ENCODE measurements at regions not wholly inside any gene's neighbourhood (a gene's known extent, or its start where the extent isn't known, plus 50 kb on each side); places are given as distances from the start of the nearest gene placed in this dataset.

GRCh38 chr6:4243237-4243636 is 107.9 kb upstream of the ECI2 start:
- Mint-ChIP-seq H3K9me3 (ENCODE audit: unreplicated experiment) (peaks cover 2% of the 10 kb centered on the region), H3K4me3 (ENCODE audit: unreplicated experiment) (no peak overlapping the region), H3K27me3 (ENCODE audit: unreplicated experiment) (peaks cover 19% of the 10 kb centered on the region), H3K27ac (ENCODE audit: unreplicated experiment) (no peak overlapping the region), H3K36me3 (ENCODE audit: unreplicated experiment) (no peaks in the 10 kb centered on the region), H3K4me1 (ENCODE audit: unreplicated experiment) (no peaks in the 10 kb centered on the region)
- no peak for TF ChIP-seq CTCF (IDR thresholded peaks at IDR 0.05)
- DNase-seq (ENCODE audit: extremely low spot score, unreplicated experiment) = no peak

- no peaks in the 10 kb centered on the region for H3K36me3 Mint-ChIP-seq (ENCODE audit: unreplicated experiment)
- H3K27me3 Mint-ChIP-seq (ENCODE audit: unreplicated experiment) = peaks cover 26% of the 10 kb centered on the region
- no peaks in the 10 kb centered on the region for H3K9me3 Mint-ChIP-seq (ENCODE audit: unreplicated experiment)
- no peak overlapping the region for H3K4me3 Mint-ChIP-seq (ENCODE audit: unreplicated experiment)
- TF ChIP-seq CTCF (IDR thresholded peaks at IDR 0.05) = no peak
- no peaks in the 10 kb centered on the region for H3K4me1 Mint-ChIP-seq (ENCODE audit: unreplicated experiment)
- DNase-seq (ENCODE audit: extremely low spot score, unreplicated experiment) = no peak
- H3K27ac Mint-ChIP-seq (ENCODE audit: unreplicated experiment) = no peak overlapping the region
These were observed 107.2 kb upstream of the ECI2 start for GRCh38 chr6:4242601-4243000.

- H3K36me3 Mint-ChIP-seq (ENCODE audit: unreplicated experiment) = no peaks in the 10 kb centered on the region
- no peak overlapping the region for H3K4me3 Mint-ChIP-seq (ENCODE audit: unreplicated experiment)
- no peaks in the 10 kb centered on the region for H3K4me1 Mint-ChIP-seq (ENCODE audit: unreplicated experiment)
- no peak for TF ChIP-seq CTCF (IDR thresholded peaks at IDR 0.05)
- no peak for DNase-seq (ENCODE audit: extremely low spot score, unreplicated experiment)
- H3K9me3 Mint-ChIP-seq (ENCODE audit: unreplicated experiment) = no peaks in the 10 kb centered on the region
- H3K27ac Mint-ChIP-seq (ENCODE audit: unreplicated experiment) = no peak overlapping the region
- peaks cover 34% of the 10 kb centered on the region for H3K27me3 Mint-ChIP-seq (ENCODE audit: unreplicated experiment)
These were observed 104.8 kb upstream of the ECI2 start for GRCh38 chr6:4240148-4240547.

GRCh38 chr6:4225161-4225872 is 89.9 kb upstream of the ECI2 start:
- H3K27ac Mint-ChIP-seq (ENCODE audit: unreplicated experiment) = no peak overlapping the region
- peaks cover 3% of the 10 kb centered on the region for H3K9me3 Mint-ChIP-seq (ENCODE audit: unreplicated experiment)
- DNase-seq (ENCODE audit: extremely low spot score, unreplicated experiment) = no peak
- H3K27me3 Mint-ChIP-seq (ENCODE audit: unreplicated experiment) = peaks cover 15% of the 10 kb centered on the region
- H3K4me3 Mint-ChIP-seq (ENCODE audit: unreplicated experiment) = no peak overlapping the region
- no peaks in the 10 kb centered on the region for H3K36me3 Mint-ChIP-seq (ENCODE audit: unreplicated experiment)
- no peak for TF ChIP-seq CTCF (IDR thresholded peaks at IDR 0.05)
- H3K4me1 Mint-ChIP-seq (ENCODE audit: unreplicated experiment) = no peaks in the 10 kb centered on the region

GRCh38 chr6:4224067-4224978 is 88.9 kb upstream of the ECI2 start:
- H3K27ac Mint-ChIP-seq (ENCODE audit: unreplicated experiment) = no peak overlapping the region
- H3K4me1 Mint-ChIP-seq (ENCODE audit: unreplicated experiment) = no peaks in the 10 kb centered on the region
- DNase-seq (ENCODE audit: extremely low spot score, unreplicated experiment) = no peak
- H3K4me3 Mint-ChIP-seq (ENCODE audit: unreplicated experiment) = no peak overlapping the region
- no peaks in the 10 kb centered on the region for H3K9me3 Mint-ChIP-seq (ENCODE audit: unreplicated experiment)
- H3K27me3 Mint-ChIP-seq (ENCODE audit: unreplicated experiment) = peaks cover 8% of the 10 kb centered on the region
- H3K36me3 Mint-ChIP-seq (ENCODE audit: unreplicated experiment) = no peaks in the 10 kb centered on the region
- no peak for TF ChIP-seq CTCF (IDR thresholded peaks at IDR 0.05)
